H1 (cell line): ENCODE measurements at regions not wholly inside any gene's neighbourhood (a gene's known extent, or its start where the extent isn't known, plus 50 kb on each side); places are given as distances from the start of the nearest gene placed in this dataset.

Experiments
- EZH2 ChIP-seq: fragments of 200-600 bp; sonication (generic); IDR thresholded peaks from 2 replicates; pipeline ENCODE4 v1.7.1; 2012; ENCODE audit warnings: low read depth, mild to moderate bottlenecking, moderate library complexity, low read length, inconsistent platforms; ENCODE audit not compliant: severe bottlenecking
- RXRA ChIP-seq: IDR thresholded peaks from 2 replicates; pipeline ENCODE4 v1.6.1; 2011; ENCODE audit warnings: low read depth, mild to moderate bottlenecking, low read length, moderate library complexity; ENCODE audit not compliant: insufficient read depth
- SIX5 ChIP-seq: IDR thresholded peaks from 2 replicates; pipeline ENCODE4 v1.6.1; 2011; ENCODE audit warnings: mild to moderate bottlenecking, low read depth, low read length
- TEAD4 ChIP-seq: IDR thresholded peaks from 2 replicates; pipeline ENCODE4 v1.6.1; 2012; ENCODE audit warnings: low read depth, low read length, inconsistent platforms, mixed read lengths

GRCh38 chr2:212770240-212770639 lies 231.6 kb upstream of the ERBB4 start (continued):
- TF ChIP-seq RXRA (no peak), TEAD4 (no peak), EZH2 (no peak), SIX5 (no peak)
